ENCODE measurements at regions not wholly inside any gene's neighbourhood (a gene's known extent, or its start where the extent isn't known, plus 50 kb on each side); places are given as distances from the start of the nearest gene placed in this dataset.

GRCh38 chr19:33919291-33919690 is 122.6 kb downstream of the KCTD15 start:
- H3K9me3 ChIP-seq (ENCODE audit: control insufficient read depth in 1 of 2, insufficient read depth in 1 of 2, low read length in 2 of 2), result no peaks in the 10 kb centered on the region
- H3K27me3 ChIP-seq (ENCODE audit: control insufficient read depth in 1 of 2, insufficient read depth in 2 of 2, low read length in 2 of 2), result peaks cover 0 to 4% of the 10 kb centered on the region in 2 experiments
- ChIA-PET POLR2A (no interaction called here), CTCF (no interaction called here)
- no peak for ATAC-seq (ENCODE audit: poor library complexity)
- TF ChIP-seq, protein P1, sequence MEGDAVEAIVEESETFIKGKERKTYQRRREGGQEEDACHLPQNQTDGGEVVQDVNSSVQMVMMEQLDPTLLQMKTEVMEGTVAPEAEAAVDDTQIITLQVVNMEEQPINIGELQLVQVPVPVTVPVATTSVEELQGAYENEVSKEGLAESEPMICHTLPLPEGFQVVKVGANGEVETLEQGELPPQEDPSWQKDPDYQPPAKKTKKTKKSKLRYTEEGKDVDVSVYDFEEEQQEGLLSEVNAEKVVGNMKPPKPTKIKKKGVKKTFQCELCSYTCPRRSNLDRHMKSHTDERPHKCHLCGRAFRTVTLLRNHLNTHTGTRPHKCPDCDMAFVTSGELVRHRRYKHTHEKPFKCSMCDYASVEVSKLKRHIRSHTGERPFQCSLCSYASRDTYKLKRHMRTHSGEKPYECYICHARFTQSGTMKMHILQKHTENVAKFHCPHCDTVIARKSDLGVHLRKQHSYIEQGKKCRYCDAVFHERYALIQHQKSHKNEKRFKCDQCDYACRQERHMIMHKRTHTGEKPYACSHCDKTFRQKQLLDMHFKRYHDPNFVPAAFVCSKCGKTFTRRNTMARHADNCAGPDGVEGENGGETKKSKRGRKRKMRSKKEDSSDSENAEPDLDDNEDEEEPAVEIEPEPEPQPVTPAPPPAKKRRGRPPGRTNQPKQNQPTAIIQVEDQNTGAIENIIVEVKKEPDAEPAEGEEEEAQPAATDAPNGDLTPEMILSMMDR (IDR thresholded peaks at IDR 0.05), result no peak
- H3K4me3 ChIP-seq (ENCODE audit: low read length), result no peak overlapping the region
- Mint-ChIP-seq H3K9me3 (peaks cover 1% of the 10 kb centered on the region), H3K27me3 (peaks cover 47% of the 10 kb centered on the region), H3K36me3 (ENCODE audit: low read depth) (no peaks in the 10 kb centered on the region), H3K27ac (no peak overlapping the region), H3K4me1 (ENCODE audit: low read depth) (no peaks in the 10 kb centered on the region), H3K4me3 (no peak overlapping the region)
- no peak overlapping the region for H3K27ac ChIP-seq (ENCODE audit: low read depth in 1 of 2, low read length in 2 of 2)
- H3K36me3 ChIP-seq (ENCODE audit: insufficient read depth, low read length), result no peaks in the 10 kb centered on the region
- intact Hi-C loops (cut with DNase I, micrococcal nuclease), result no loop called here
- H3K4me1 ChIP-seq (ENCODE audit: insufficient read depth, low read length), result no peaks in the 10 kb centered on the region
- DNase-seq, result no peak

DNA sequence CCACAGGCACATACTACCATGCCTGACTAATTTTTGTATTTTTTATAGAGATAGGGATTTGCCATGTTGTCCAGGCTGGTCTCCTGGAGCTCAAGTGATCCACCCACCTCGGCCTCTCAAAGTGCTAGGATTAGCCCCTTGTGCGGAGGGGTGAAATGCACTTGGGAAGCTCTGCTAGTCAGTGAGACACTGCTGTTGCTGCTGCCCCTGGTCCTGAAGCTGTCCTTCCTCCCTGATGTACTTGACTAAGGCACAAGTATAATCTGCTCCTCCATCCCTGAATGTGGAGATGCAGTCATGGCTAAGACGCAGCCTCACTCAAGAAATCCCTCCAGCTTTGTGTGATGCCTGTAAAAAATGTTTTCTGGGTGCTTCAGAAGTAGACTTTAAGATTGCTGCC is 124.5 kb downstream of the KCTD15 start:
- intact Hi-C loops (cut with DNase I, micrococcal nuclease), result no loop called here

DNA sequence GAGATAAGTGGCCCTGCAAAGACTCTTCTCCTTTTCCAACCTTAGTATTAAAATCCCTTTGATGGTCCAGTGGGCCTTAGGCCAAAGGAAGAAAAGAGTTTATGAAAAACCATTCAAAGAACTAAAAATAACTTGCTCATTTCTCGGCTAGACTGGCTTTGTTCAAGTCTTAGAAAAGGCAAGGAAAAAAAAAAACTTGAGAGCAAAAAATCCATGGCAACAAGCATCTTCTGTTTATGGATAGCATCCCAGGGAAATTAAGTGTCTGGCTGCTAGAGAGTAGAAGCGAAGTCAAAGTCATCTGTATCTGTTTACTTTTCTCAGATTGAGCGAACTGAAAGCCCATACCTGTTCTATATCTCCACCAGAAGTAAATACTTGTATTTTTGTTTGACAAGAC is 129.6 kb downstream of the KCTD15 start:
- Mint-ChIP-seq H3K4me3 (no peak overlapping the region), H3K36me3 (ENCODE audit: low read depth) (no peaks in the 10 kb centered on the region), H3K27me3 (peaks cover 31% of the 10 kb centered on the region), H3K4me1 (ENCODE audit: low read depth) (no peaks in the 10 kb centered on the region), H3K9me3 (no peaks in the 10 kb centered on the region), H3K27ac (no peak overlapping the region)
- Histone ChIP-seq H3K27me3 (ENCODE audit: control insufficient read depth in 1 of 2, insufficient read depth in 2 of 2, low read length in 2 of 2) (peaks cover 0 to 10% of the 10 kb centered on the region in 2 experiments), H3K27ac (ENCODE audit: low read depth in 1 of 2, low read length in 2 of 2) (no peak overlapping the region), H3K4me3 (ENCODE audit: low read length) (no peak overlapping the region), H3K4me1 (ENCODE audit: insufficient read depth, low read length) (no peaks in the 10 kb centered on the region), H3K9me3 (ENCODE audit: control insufficient read depth in 1 of 2, insufficient read depth in 1 of 2, low read length in 2 of 2) (no peaks in the 10 kb centered on the region), H3K36me3 (ENCODE audit: insufficient read depth, low read length) (no peaks in the 10 kb centered on the region)
- ATAC-seq (ENCODE audit: poor library complexity) (no peak), DNase-seq (no peak)
- TF ChIP-seq, protein P1 (IDR thresholded peaks at IDR 0.05), result no peak
- ChIA-PET POLR2A (no interaction called here), CTCF (no interaction called here)
- intact Hi-C loops (cut with DNase I, micrococcal nuclease), result no loop called here

More for the DNA sequence above, 124.5 kb downstream of the KCTD15 start:
- Mint-ChIP-seq H3K27ac (no peak overlapping the region), H3K36me3 (ENCODE audit: low read depth) (no peaks in the 10 kb centered on the region), H3K9me3 (peaks cover 1% of the 10 kb centered on the region), H3K4me3 (no peak overlapping the region), H3K4me1 (ENCODE audit: low read depth) (no peaks in the 10 kb centered on the region), H3K27me3 (peaks cover 44% of the 10 kb centered on the region)
- no peaks in the 10 kb centered on the region for H3K36me3 ChIP-seq (ENCODE audit: insufficient read depth, low read length)
- H3K27me3 ChIP-seq (ENCODE audit: control insufficient read depth in 1 of 2, insufficient read depth in 2 of 2, low read length in 2 of 2), result peaks cover 3 to 5% of the 10 kb centered on the region in 2 experiments
- no peak overlapping the region for H3K4me3 ChIP-seq (ENCODE audit: low read length)
- no peaks in the 10 kb centered on the region for H3K9me3 ChIP-seq (ENCODE audit: control insufficient read depth in 1 of 2, insufficient read depth in 1 of 2, low read length in 2 of 2)
- ChIA-PET POLR2A (no interaction called here), CTCF (no interaction called here)
- ATAC-seq (ENCODE audit: poor library complexity), result no peak
- H3K4me1 ChIP-seq (ENCODE audit: insufficient read depth, low read length), result no peaks in the 10 kb centered on the region
- no peak for DNase-seq
- H3K27ac ChIP-seq (ENCODE audit: low read depth in 1 of 2, low read length in 2 of 2), result no peak overlapping the region
- TF ChIP-seq, protein P1 (IDR thresholded peaks at IDR 0.05), result no peak

Measured in CD4-positive, alpha-beta T cell (primary cell).